ENCODE measurements at regions not wholly inside any gene's neighbourhood (a gene's known extent, or its start where the extent isn't known, plus 50 kb on each side); places are given as distances from the start of the nearest gene placed in this dataset.

DNA sequence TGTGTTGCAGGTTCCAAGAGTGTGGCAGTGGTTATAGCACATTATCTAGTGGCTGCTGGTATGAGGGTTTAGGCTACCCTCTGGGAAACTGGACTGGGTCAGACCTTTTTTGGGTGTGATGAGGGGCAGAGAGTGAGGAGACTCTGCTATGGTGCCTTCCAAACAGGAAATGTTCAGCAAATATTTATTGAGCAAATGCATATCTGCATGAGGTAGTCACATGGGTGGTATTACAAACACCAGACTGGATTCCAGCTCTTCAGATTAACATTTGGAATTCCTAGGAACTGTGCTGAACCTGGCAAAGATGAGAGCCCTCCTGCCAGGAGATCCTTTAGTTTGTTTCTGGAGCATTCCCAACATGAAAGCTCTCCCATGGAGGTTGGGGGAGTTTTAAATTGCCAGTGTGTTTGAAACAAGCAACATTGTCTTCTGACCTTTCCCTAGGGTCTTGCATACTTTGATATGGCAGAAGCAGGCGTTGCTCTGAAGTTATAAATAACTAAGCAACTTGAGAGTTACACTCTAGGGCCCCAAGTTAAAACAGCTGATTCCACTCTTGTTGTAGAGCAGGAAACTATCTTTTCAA is 341.2 kb upstream of the C2CD4B start:
- no peak for DNase-seq
- Histone ChIP-seq H3K27me3 (ENCODE audit: insufficient read depth, low read depth, severe bottlenecking) (no peaks in the 10 kb centered on the region), H3K36me3 (no peaks in the 10 kb centered on the region), H3K4me3 (ENCODE audit: low read depth, low read length) (no peak overlapping the region), H3K27ac (no peak overlapping the region), H3K9me3 (ENCODE audit: severe bottlenecking) (no peaks in the 10 kb centered on the region)
- TF ChIP-seq, protein P1, sequence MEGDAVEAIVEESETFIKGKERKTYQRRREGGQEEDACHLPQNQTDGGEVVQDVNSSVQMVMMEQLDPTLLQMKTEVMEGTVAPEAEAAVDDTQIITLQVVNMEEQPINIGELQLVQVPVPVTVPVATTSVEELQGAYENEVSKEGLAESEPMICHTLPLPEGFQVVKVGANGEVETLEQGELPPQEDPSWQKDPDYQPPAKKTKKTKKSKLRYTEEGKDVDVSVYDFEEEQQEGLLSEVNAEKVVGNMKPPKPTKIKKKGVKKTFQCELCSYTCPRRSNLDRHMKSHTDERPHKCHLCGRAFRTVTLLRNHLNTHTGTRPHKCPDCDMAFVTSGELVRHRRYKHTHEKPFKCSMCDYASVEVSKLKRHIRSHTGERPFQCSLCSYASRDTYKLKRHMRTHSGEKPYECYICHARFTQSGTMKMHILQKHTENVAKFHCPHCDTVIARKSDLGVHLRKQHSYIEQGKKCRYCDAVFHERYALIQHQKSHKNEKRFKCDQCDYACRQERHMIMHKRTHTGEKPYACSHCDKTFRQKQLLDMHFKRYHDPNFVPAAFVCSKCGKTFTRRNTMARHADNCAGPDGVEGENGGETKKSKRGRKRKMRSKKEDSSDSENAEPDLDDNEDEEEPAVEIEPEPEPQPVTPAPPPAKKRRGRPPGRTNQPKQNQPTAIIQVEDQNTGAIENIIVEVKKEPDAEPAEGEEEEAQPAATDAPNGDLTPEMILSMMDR (IDR thresholded peaks at IDR 0.05; ENCODE audit: low read depth, low read length): no peak

DNA sequence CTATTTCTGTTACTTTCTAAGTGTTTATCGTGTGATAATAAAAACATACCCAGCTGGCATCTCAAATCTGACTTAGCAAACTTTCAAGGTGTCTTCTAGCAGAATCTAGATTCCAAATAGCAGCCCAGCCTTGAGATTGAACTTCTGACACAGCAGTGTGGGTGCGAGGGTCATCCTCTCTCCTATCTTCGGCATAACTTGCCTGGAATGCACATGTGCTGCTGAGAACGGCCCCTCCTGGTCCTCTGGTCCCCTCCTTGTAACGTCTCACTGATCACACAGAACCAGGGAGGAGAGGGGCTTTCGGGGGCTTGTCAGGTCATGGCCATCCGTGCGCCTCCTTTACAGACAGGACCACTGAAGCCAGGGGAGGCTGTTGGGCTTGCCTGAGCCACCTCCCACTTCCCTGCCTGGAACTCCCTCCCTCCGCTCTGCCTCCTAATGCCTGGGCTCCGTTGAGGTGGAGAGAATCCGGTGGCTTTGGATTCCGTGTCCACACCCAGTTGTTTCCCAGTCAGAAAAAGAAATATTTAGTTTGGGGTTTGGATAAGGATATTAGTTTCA is 344.4 kb upstream of the C2CD4B start:
- Histone ChIP-seq H3K9me3 (ENCODE audit: severe bottlenecking) (no peaks in the 10 kb centered on the region), H3K36me3 (no peaks in the 10 kb centered on the region), H3K27ac (no peak overlapping the region), H3K27me3 (ENCODE audit: insufficient read depth, low read depth, severe bottlenecking) (no peaks in the 10 kb centered on the region), H3K4me3 (ENCODE audit: low read depth, low read length) (no peak overlapping the region)
- DNase-seq: no peak
- TF ChIP-seq, protein P1 (IDR thresholded peaks at IDR 0.05; ENCODE audit: low read depth, low read length): no peak

DNA sequence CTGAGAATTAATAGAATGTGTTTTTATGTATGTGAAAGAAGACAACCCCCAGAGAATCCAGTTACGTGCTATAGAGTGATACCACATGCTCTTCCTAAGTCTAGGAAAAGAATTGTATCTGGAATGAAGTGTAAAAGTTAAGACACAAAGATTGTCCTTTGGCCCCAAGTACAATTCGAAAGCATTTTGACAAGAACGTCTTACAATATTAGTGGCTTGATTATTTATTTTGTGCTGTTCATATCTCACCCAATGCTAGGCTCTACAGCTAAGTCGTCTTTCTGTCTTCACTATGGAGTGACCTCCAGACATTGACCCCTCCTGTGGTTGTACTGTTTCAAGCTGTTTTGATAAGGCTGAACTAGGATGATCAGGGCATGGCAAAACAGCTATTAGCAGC is 345.7 kb upstream of the C2CD4B start:
- no peaks in the 10 kb centered on the region for H3K27me3 ChIP-seq (ENCODE audit: insufficient read depth, low read depth, severe bottlenecking)
- H3K36me3 ChIP-seq: no peaks in the 10 kb centered on the region
- H3K4me3 ChIP-seq (ENCODE audit: low read depth, low read length): no peak overlapping the region
- H3K9me3 ChIP-seq (ENCODE audit: severe bottlenecking): no peaks in the 10 kb centered on the region
- TF ChIP-seq, protein P1 (IDR thresholded peaks at IDR 0.05; ENCODE audit: low read depth, low read length): no peak
- no peak overlapping the region for H3K27ac ChIP-seq
- DNase-seq: no peak

DNA sequence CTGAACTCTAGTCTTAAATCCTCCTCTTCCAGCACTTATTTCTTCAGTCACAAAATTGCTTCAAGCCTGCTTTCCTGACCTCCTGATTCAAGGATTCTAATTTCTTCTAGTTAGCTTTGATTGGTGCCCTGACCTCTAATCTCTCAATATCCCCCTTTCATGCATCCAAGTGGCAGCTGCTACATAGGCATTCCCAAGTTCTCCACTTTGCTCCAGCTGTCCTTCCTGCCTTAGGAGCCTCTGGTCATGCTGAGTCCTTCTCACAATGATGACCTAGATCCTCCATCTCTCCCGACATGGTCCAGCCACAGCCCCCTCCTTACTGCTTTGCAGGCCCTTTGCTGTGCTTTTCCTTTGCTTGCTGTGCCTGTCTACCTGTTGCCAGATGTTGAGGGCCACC is 347.8 kb upstream of the C2CD4B start:
- Histone ChIP-seq H3K27ac (no peak overlapping the region), H3K36me3 (no peaks in the 10 kb centered on the region), H3K9me3 (ENCODE audit: severe bottlenecking) (no peaks in the 10 kb centered on the region), H3K27me3 (ENCODE audit: insufficient read depth, low read depth, severe bottlenecking) (no peaks in the 10 kb centered on the region), H3K4me3 (ENCODE audit: low read depth, low read length) (no peak overlapping the region)
- TF ChIP-seq, protein P1 (IDR thresholded peaks at IDR 0.05; ENCODE audit: low read depth, low read length): no peak
- DNase-seq: no peak

DNA sequence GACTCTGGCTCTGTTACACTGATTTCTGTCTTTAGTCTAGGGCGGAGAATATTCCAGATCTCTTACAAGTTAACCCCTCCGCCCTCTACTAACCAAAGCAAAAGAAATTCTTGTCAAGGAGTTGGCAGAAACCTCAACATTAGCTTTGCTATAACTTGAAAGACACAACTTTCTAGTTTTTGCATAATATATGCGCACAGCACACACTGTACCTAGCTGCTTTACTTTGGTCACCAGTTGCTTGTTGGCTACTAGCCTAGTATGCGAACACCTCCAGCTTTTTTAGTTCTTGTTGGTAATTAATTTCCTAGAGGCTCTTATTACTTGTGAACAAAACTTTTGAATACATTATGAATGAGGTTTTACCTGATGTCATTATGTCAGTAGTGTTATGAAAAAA is 348.8 kb upstream of the C2CD4B start:
- no peak overlapping the region for H3K27ac ChIP-seq
- no peak overlapping the region for H3K4me3 ChIP-seq (ENCODE audit: low read depth, low read length)
- TF ChIP-seq, protein P1 (IDR thresholded peaks at IDR 0.05; ENCODE audit: low read depth, low read length): no peak
- H3K27me3 ChIP-seq (ENCODE audit: insufficient read depth, low read depth, severe bottlenecking): no peaks in the 10 kb centered on the region
- no peaks in the 10 kb centered on the region for H3K9me3 ChIP-seq (ENCODE audit: severe bottlenecking)
- DNase-seq: no peak
- no peaks in the 10 kb centered on the region for H3K36me3 ChIP-seq

Measured in WERI-Rb-1 (cell line).